GM21528 (cell line): ENCODE measurements at regions not wholly inside any gene's neighbourhood (a gene's known extent, or its start where the extent isn't known, plus 50 kb on each side); places are given as distances from the start of the nearest gene placed in this dataset.
"Not testable (repeated sequence)": the region's sequence is repeated elsewhere in the genome, so short reads cannot be mapped to it uniquely, and the experiment has no call there.

Source experiments
- ATAC-seq: cut with Tn5 transposase; IDR thresholded peaks from one replicate; pipeline ENCODE4 v1.9.1; 2021; ENCODE audit warnings: mild to moderate bottlenecking, moderate library complexity; ENCODE audit not compliant: unreplicated experiment, low FRiP score

GRCh38 chr4:136036744-136037143, 1495.5 kb downstream of the PCDH18 start:
- ATAC-seq, result no peak

DNA sequence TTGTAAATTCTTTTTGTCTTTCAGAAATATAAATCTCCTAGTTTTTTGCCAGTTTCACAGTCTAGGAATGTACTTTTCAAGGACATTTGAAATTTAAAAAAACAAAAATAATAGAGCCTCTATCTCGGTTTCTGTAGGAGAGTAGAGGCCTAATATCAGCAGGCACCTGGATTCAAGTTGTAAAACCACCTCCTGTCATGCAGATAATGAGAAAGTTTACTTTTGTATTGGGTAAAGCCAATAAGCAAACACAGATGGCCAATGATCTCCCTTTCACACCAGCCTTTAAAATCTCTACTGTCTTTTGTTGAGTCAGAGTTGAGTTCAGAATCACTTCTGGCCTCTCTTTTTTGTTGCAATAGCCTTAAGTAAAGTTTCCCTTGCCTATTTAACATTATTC, 1499.9 kb downstream of the PCDH18 start:
- ATAC-seq, result no peak

GRCh38 chr4:136025540-136025939, 1506.8 kb downstream of the PCDH18 start:
- ATAC-seq, result no peak

GRCh38 chr4:136017556-136017955, 1514.7 kb downstream of the PCDH18 start:
- no peak for ATAC-seq

- ATAC-seq, result no peak
Measured at GRCh38 chr4:136012220-136012619, 1520.1 kb downstream of the PCDH18 start.

GRCh38 chr4:136009258-136009832, 1522.9 kb downstream of the PCDH18 start:
- no peak for ATAC-seq

DNA sequence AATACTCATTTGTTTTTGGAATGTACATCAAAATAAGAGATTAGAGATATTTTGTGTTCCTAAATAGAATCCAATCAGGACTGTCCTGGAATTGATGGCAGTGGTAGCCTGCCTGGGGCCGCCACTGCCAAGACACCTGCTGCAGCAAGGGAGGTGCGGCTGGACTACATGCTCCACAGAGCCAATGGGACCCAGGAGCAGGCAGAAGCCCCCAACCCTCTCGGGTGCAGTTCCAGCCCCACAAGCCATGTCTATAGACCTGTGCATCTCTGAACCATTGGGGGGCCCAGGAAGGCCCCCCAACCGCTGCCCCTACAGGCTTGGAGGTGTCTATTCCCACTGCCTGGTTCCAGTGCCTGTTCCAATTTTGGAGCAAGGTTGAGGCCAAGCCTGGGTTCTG, 1524.3 kb downstream of the PCDH18 start:
- ATAC-seq, result no peak

GRCh38 chr4:136002316-136002715, 1530.0 kb downstream of the PCDH18 start:
- no peak for ATAC-seq

DNA sequence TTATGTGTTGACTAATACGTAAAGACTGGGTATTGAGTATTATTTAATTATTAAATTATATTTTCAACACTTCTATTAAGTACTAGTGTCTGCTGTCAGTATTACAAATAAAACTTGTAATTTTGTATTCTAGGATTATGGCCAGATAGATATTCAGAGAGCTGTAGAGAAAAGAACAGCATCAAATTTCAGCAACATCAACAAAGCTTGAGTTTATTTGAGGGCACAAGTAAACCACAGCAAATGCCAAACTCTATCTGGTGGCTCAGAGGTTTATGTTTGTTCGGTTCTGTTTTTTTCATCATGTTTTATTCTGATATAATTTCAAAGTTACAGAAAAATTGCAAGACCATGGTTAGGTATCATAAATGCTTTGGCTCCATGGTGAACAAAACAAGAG, 1530.5 kb downstream of the PCDH18 start:
- no peak for ATAC-seq

- no peak for ATAC-seq
Measured at GRCh38 chr4:136000246-136000645, 1532.0 kb downstream of the PCDH18 start.

DNA sequence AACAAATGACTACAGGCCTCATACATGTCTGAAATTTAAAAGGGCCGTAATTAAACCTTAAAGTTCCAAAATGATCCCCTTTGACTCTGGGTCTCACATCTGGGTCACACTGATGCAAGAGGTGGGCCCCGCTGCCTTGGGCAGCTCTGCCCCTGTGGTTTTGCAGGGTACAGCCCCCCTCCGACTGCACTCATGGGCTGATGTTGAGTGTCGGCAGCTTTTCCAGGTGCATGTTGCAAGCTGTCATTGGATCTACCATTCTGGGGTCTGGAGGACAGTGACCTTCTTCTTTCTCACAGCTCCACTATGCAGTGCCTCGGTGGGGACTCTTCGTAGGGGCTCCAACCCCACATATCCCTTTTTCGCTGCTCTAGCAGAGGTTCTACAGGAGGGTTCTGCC, 1537.9 kb downstream of the PCDH18 start:
- ATAC-seq, result no peak

DNA sequence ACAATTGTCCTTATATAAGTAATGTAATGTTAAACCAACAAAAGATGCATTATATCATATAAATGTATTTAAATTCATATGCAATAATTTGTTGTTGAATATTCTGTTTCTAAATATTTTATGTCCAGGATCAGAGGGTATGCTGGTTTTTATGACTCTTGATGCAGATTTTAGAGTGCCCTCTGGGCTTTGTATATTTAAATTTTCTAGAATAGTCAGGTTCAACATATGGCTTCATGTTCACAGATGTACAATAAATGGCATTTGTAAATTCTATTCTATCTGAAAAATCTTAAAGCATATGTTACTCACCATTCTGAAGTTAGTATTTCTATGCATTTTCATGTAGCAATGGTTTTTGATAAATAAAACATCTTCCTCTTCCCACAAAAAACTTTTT, 1555.4 kb downstream of the PCDH18 start:
- ATAC-seq, result no peak

GRCh38 chr4:135966936-135967335, 1565.4 kb downstream of the PCDH18 start:
- ATAC-seq, result no peak

- no peak for ATAC-seq
Measured at GRCh38 chr4:135963009-135963408, 1569.3 kb downstream of the PCDH18 start.

GRCh38 chr4:135949931-135950330, 1582.4 kb downstream of the PCDH18 start:
- ATAC-seq, result no peak

DNA sequence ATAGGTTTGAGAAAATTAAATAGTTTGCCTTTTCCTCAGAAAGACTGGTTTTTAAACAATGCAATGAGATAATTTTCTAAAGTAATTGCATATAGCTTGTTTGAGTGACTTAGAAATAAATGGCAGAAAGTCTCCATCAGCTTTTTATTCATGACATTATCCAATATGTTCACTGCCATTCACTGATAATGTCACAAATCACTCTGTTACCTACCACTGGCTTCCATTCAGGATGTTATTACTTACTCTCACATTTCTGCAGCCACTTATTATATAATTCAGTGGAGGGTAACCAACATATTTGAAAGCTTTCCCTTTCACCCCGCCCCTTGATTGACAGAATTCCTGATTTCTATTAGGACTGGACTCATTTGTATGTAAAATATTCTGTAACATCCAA, 1583.5 kb downstream of the PCDH18 start:
- no peak for ATAC-seq

DNA sequence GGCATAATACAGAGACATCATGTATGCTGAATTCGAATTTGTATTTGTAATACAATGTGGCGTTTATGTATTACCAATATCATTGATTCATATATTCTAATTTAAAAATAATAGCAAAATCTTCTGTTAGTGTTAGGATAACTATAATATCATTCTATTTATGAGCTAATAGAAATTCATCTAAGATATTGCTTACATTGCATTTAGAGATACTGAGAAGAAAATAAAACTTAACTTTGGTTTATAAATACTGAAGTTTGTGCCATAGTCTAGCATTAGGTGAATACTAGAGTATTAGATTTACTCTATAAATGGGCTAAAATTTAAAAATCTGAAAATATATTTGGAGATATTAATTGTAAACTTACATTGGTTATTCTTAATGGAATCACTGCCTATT, 1590.6 kb downstream of the PCDH18 start:
- no peak for ATAC-seq

GRCh38 chr4:135934026-135934425, 1598.3 kb downstream of the PCDH18 start:
- no peak for ATAC-seq

- no peak for ATAC-seq
Measured at GRCh38 chr4:135927651-135928050, 1604.6 kb downstream of the PCDH18 start.

GRCh38 chr4:135921081-135921480, 1611.2 kb downstream of the PCDH18 start:
- no peak for ATAC-seq

DNA sequence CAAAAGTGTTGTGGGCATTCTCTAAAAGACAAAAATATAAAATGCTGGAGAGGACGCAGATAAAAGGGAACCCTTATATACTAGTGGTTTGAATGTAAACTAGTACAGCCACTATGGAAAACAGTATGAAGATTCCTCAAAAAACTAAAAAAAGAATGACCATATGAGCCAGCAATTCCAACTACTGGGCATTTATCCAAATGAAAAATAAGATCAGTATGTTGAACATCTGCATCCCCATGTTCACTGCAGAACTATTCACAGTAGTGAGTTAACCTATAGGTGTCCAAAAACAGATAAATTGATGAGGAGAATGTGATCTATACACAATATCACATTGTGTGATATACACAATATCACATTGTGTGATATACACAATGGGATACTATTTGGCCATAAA, 1615.3 kb downstream of the PCDH18 start:
- no peak for ATAC-seq

DNA sequence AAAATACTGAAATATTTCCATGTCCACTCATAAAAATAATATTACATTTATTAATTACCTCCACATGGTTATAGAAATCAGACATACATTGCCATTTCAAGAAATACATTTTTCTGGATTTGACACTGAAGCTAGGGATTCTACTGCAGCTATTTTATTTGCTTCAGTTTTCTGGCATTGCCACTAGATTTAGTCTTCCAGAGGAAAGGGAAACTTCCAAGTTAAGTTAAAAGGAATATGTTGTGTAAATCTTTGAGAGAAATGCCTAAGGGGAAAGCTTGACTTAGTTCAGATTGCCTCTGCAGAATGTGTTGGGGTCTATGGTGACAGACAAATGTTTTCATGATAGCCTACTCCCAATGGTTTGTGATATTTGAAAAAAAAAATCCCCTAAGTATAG, 1631.3 kb downstream of the PCDH18 start:
- no peak for ATAC-seq

- ATAC-seq, result not testable (repeated sequence)
Measured at GRCh38 chr4:135864304-135864703, 1662.7 kb upstream of the PABPC4L start.
